ENCODE measurements at regions not wholly inside any gene's neighbourhood (a gene's known extent, or its start where the extent isn't known, plus 50 kb on each side); places are given as distances from the start of the nearest gene placed in this dataset.

DNA sequence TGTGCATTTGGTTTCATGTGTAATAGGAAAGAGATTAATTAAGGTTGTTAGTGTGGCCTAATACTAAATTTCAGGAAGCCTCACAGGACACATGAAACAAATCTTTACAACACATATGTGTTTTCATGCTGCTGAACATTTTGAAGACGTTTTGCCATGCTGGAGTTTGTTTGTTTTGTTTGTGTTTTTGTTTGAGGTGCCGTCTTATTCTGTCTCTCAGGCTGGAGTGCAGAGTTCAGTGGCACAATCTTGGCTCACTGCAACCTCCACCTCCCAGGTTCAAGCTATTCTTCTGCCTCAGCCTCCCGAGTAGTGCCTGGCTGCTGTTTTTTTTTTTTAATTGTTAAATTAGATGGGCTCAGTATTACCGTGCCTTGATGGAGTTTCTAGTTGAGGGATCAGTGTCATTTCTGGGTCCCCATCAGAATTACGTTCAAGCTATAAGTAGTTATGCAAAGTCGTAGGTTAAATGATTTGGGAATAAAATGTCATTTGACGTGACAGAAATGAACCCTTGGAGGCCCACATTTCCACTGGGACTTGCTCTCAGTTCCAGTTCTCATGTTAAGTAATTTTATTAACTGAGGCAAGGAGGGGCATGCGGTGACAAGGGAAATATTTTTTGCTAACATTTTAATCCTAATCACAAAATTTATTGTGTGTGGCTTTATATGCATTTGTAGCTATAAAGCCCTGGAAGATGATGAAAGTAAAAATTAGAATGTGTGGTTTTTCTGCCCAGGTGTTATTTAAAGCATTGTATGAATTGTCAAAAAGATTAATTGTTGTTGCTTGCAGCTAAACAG lies 196.9 kb downstream of the TM9SF2 start:
- Histone ChIP-seq H3K27ac (no peak overlapping the region), H3K27me3 (no peaks in the 10 kb centered on the region), H3K4me3 (no peak overlapping the region), H3K36me3 (no peaks in the 10 kb centered on the region), H3K9me3 (no peaks in the 10 kb centered on the region), H3K4me2 (peak overlapping the region; percentile 6; the same call in 1 of the 2 replicates), H3K9ac (no peak overlapping the region), H4K20me1 (no peaks in the 10 kb centered on the region), H3K4me1 (peaks cover 8% of the 10 kb centered on the region)
- no peak for TF ChIP-seq Cebpa-rat (IDR thresholded peaks at IDR 0.05)

DNA sequence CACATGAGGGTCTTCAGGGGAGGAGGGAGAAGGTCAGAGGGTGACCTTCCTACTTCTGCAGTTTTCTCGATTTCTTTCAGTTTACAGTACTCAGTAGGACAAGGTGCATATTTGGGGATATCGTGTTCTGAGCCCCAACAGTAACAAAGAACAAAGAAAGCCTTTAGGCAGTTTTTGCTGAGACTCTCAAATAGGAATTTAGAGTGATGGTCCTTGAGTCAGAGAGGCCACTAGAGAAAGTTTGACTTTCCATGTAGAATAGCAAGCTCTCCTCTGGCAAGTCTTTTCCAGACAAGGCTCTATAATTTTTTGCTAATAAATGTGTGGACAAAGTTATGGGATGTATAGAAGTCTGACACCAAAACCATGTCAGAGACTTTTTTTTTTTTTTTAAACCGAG lies 194.6 kb downstream of the TM9SF2 start:
- no peak overlapping the region for H3K9ac ChIP-seq
- no peak overlapping the region for H3K27ac ChIP-seq
- TF ChIP-seq Cebpa-rat (IDR thresholded peaks at IDR 0.05): no peak
- no peaks in the 10 kb centered on the region for H3K36me3 ChIP-seq
- H3K4me1 ChIP-seq: peaks cover 8% of the 10 kb centered on the region
- no peaks in the 10 kb centered on the region for H3K27me3 ChIP-seq
- H3K4me2 ChIP-seq: no peak overlapping the region
- H3K9me3 ChIP-seq: no peaks in the 10 kb centered on the region
- H3K4me3 ChIP-seq: no peak overlapping the region
- H4K20me1 ChIP-seq: no peaks in the 10 kb centered on the region

DNA sequence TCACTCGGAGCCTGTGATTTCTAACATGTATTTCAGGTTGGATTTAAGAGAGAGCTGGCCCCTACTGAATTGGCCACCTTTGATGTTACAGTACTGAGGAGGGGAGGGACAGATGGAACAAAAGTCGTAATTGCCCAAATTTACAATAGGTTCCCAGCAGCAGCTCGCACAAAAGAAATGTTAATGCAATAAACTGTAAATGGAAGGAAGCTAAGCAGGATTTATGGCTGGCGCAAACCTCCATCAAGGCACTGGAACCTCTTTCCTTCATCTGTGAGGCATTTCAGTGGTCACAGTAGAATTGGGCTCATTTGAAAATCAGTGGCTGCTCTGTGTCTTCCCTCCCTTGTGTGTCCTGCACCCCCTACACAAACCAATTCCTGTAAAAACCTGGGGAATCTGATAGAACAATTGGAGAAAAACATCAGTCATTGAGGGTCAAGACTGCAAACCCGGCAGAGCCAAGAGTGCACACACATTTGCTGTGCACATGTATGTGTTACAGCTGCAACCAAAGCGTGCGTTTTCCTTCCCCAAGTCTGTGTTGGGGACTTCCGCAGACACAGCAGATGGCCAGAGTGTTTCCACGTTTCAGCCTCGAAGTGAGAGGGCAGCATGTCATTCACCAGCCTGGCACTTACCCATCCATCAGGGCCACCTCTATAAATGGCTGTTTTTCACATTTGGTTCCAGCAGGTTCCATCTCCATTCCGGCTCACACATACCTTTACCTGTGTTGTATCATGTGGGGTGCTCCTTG lies 192.8 kb downstream of the TM9SF2 start:
- Histone ChIP-seq H3K4me3 (no peak overlapping the region), H3K27me3 (no peaks in the 10 kb centered on the region), H3K4me1 (peaks cover 16% of the 10 kb centered on the region), H4K20me1 (no peaks in the 10 kb centered on the region), H3K9ac (no peak overlapping the region), H3K27ac (no peak overlapping the region), H3K9me3 (no peaks in the 10 kb centered on the region), H3K36me3 (no peaks in the 10 kb centered on the region), H3K4me2 (no peak overlapping the region)
- no peak for TF ChIP-seq Cebpa-rat (IDR thresholded peaks at IDR 0.05)

DNA sequence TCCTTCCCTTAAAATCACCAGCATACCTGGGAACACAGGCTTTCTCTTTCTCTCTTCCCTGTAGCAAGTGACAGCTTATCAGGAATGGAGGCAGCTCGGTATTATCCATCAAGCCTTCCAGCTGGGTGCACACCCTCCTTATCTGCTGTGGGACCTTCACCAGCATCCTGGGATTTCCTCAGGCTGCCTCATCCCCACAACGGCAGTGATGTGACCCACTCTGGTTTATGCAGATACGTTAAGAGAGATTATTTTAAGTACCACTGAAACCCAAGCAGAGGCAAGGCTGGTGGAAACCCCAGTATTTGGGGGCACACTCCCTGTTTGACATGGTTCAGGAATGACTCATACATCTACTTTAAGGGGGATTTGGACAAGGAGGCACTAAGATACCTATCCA lies 192.1 kb downstream of the TM9SF2 start:
- H3K4me2 ChIP-seq: no peak overlapping the region
- no peaks in the 10 kb centered on the region for H3K9me3 ChIP-seq
- no peaks in the 10 kb centered on the region for H4K20me1 ChIP-seq
- TF ChIP-seq Cebpa-rat (IDR thresholded peaks at IDR 0.05): no peak
- no peaks in the 10 kb centered on the region for H3K36me3 ChIP-seq
- peaks cover 12% of the 10 kb centered on the region for H3K4me1 ChIP-seq
- H3K27me3 ChIP-seq: no peaks in the 10 kb centered on the region
- H3K4me3 ChIP-seq: no peak overlapping the region
- H3K27ac ChIP-seq: no peak overlapping the region
- no peak overlapping the region for H3K9ac ChIP-seq

DNA sequence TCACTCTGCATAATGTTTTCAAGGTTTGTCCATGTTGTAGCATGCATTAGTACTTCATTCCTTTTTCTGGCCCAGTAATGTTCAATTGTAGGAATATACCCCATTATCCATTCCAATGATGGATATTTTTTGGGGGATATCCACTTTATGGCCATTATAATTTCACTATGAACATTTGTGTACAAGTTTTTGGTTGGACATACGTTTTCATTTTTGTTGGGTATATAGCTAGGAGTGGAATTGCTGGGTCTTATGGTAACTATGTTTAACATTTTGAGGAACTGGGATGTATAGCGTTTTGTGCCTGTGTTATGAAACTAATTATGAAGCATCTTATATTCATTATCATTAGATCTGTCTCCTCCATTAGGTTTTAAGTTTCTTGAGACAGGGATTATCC lies 191.6 kb downstream of the TM9SF2 start:
- no peak for TF ChIP-seq Cebpa-rat (IDR thresholded peaks at IDR 0.05)
- no peaks in the 10 kb centered on the region for H3K9me3 ChIP-seq
- H3K4me1 ChIP-seq: peaks cover 8% of the 10 kb centered on the region; the same call in 1 of the 2 replicates
- H3K4me2 ChIP-seq: no peak overlapping the region
- no peak overlapping the region for H3K4me3 ChIP-seq
- H3K27me3 ChIP-seq: no peaks in the 10 kb centered on the region
- H3K27ac ChIP-seq: no peak overlapping the region
- H3K9ac ChIP-seq: no peak overlapping the region
- no peaks in the 10 kb centered on the region for H4K20me1 ChIP-seq
- no peaks in the 10 kb centered on the region for H3K36me3 ChIP-seq

DNA sequence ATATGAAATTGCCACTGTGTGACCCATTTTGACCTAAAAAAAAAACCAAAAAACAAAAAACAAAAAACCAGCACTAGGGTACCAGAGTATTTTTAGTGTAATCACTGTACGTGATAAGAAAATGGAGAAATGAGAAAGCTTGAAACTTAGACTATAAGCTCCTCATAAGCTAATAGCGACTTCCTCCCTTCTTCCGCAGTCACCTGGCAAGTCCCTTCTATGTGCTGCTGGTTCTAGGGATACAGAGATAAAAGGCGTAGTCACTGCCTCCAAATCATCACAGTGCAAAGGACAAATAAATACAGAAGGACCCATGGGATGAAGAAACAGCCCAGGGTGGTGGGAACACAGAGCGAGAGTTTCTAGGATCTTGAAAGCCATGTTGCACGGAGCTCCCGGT lies 190.3 kb downstream of the TM9SF2 start:
- Histone ChIP-seq H3K4me1 (peaks cover 8% of the 10 kb centered on the region; the same call in 1 of the 2 replicates), H3K4me3 (no peak overlapping the region), H4K20me1 (no peaks in the 10 kb centered on the region), H3K9me3 (no peaks in the 10 kb centered on the region), H3K36me3 (no peaks in the 10 kb centered on the region), H3K27ac (no peak overlapping the region), H3K9ac (no peak overlapping the region), H3K27me3 (no peaks in the 10 kb centered on the region), H3K4me2 (no peak overlapping the region)
- TF ChIP-seq Cebpa-rat (IDR thresholded peaks at IDR 0.05): no peak

DNA sequence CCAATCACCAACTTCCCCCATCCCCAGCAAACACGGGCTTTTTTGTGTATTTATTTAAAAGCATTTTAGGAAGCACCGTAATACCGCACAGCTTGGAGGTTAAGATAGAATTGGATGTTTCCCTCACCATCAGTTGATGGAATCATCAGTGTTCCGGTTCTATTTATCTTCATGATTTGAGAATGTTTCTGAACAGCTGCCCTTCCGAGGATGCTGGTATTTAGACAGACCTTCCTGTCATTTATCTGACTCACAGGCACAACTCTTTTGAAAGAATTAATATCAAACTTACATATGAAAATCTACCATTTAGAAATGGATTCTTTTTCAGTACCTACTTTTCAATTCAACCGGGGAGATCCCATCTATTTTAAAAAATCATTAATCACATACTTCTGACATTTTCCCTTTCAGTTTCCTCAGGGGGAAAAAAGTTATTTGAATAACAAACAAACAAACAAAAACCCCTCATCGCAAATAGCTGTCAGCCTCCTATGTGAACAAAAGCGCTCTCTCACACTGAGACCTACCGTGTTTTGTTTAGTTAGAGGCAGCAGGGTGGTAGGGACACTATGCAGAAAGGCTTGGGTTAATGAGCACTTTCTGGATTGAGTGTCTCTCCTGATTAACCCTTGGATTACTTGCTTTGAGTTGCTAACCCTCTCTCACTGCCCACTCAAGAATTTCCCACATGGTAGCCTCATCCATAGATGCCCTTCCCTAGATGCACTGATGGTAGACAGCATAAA lies 189.3 kb downstream of the TM9SF2 start:
- Histone ChIP-seq H3K4me1 (peaks cover 8% of the 10 kb centered on the region; the same call in 1 of the 2 replicates), H3K36me3 (no peaks in the 10 kb centered on the region), H3K9ac (no peak overlapping the region), H3K9me3 (no peaks in the 10 kb centered on the region), H3K27me3 (no peaks in the 10 kb centered on the region), H3K27ac (no peak overlapping the region), H3K4me3 (no peak overlapping the region), H4K20me1 (no peaks in the 10 kb centered on the region), H3K4me2 (peak overlapping the region; percentile 29)
- no peak for TF ChIP-seq Cebpa-rat (IDR thresholded peaks at IDR 0.05)

DNA sequence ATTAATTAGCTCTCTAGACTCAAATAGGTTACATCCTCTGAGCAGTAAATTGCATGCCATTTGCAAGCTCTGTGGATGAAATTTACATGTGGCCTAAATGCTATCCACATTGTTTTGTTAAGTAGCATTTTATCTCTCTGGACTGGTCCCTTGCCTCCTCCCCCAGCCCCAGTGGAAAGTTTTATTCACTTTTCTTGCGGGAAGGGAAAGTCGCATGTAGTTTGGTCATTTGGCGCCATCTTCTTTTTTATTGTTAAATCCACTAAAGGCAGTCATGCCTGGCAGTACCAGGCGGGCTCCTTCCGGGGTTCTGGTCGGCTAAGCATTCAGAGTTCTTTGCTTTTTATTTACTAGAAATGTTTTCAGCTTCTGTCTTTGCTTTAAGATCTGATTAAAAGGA lies 188.7 kb downstream of the TM9SF2 start:
- Histone ChIP-seq H3K4me3 (no peak overlapping the region), H3K4me2 (peak overlapping the region; percentile 29), H3K36me3 (no peaks in the 10 kb centered on the region), H3K9me3 (no peaks in the 10 kb centered on the region), H4K20me1 (no peaks in the 10 kb centered on the region), H3K27ac (no peak overlapping the region), H3K9ac (no peak overlapping the region), H3K4me1 (peaks cover 8% of the 10 kb centered on the region; the same call in 1 of the 2 replicates), H3K27me3 (no peaks in the 10 kb centered on the region)
- no peak for TF ChIP-seq Cebpa-rat (IDR thresholded peaks at IDR 0.05)

DNA sequence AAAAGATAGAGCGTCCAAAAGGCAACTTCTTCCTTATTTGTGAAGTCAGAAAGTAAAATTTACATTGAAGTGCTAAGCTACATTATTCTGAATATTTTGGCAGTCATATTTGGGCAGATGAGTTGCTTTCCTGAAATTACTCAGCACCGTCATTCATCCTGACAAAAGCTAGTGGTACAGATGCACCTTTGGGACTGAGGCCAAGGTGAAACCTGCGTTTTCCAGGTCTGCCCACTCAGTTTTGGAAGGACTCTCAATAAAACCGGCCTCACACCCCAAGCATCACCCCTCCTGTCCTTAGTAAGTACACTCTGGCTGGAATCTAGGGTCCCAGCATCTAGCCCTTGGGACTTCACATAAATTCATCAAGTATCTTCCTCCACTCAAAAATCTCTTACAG lies 187.5 kb downstream of the TM9SF2 start:
- H3K27me3 ChIP-seq: no peaks in the 10 kb centered on the region
- no peaks in the 10 kb centered on the region for H3K36me3 ChIP-seq
- H3K4me1 ChIP-seq: peaks cover 8% of the 10 kb centered on the region; the same call in 1 of the 2 replicates
- H3K9ac ChIP-seq: no peak overlapping the region
- H3K4me2 ChIP-seq: no peak overlapping the region
- H4K20me1 ChIP-seq: no peaks in the 10 kb centered on the region
- no peak overlapping the region for H3K4me3 ChIP-seq
- no peaks in the 10 kb centered on the region for H3K9me3 ChIP-seq
- no peak overlapping the region for H3K27ac ChIP-seq
- no peak for TF ChIP-seq Cebpa-rat (IDR thresholded peaks at IDR 0.05)

All from BLaER1 (cell line).